Esophagus muscularis mucosa (tissue), 4 donors: ENCODE measurements at regions not wholly inside any gene's neighbourhood (a gene's known extent, or its start where the extent isn't known, plus 50 kb on each side); places are given as distances from the start of the nearest gene placed in this dataset.
"Not testable (repeated sequence)": the region's sequence is repeated elsewhere in the genome, so short reads cannot be mapped to it uniquely, and the experiment has no call there.

ENCODE experiments used
- DNase-seq: peaks from one replicate; pipeline ENCODE4 v3.0.0-alpha.2; 2017; ENCODE audit errors: extremely low spot score
- H3K27ac ChIP-seq, 4 donors: fragments of 200-600 bp; sonication (generic); replicated peaks in 1 of 4; 1 replicate in 3 of 4; 2 replicates in 1 of 4; pipeline ENCODE4 v1.5.1; 2016 to 2019; ENCODE audit warnings: mild to moderate bottlenecking in 1 of 4
- H3K27me3 ChIP-seq, 4 donors: fragments of 200-600 bp; sonication (generic); one replicate each; pipeline versions ENCODE4 v1.5.1 to v1.6.0; 2016 to 2019
- H3K36me3 ChIP-seq, 4 donors: fragments of 200-600 bp; sonication (generic); one replicate each; pipeline ENCODE4 v1.5.1; 2016 to 2019
- H3K4me1 ChIP-seq, 4 donors: fragments of 200-600 bp; sonication (generic); one replicate each; pipeline ENCODE4 v1.5.1; 2016 to 2019
- H3K4me3 ChIP-seq, 4 donors: fragments of 200-600 bp; sonication (generic); 1 replicate in 2 of 4; 2 replicates in 2 of 4; pipeline ENCODE4 v1.5.1; 2016 to 2019; ENCODE audit warnings: mild to moderate bottlenecking in 4 of 4, moderate library complexity in 1 of 4
- H3K9me3 ChIP-seq, 4 donors: fragments of 200-600 bp; sonication (generic); 1 replicate in 3 of 4; 2 replicates in 1 of 4; pipeline ENCODE4 v1.5.1; 2016 to 2019
- CTCF ChIP-seq, 3 experiments: fragments of 200-600 bp in 2 of 3; fragments of 450-650 bp in 1 of 3; sonication (generic) in 2 of 3; IDR thresholded peaks; one replicate each; pipeline ENCODE4 v1.5.1; 2017 to 2019; ENCODE audit warnings: antibody characterized with exemption in 3 of 3, mild to moderate bottlenecking in 2 of 3, moderate library complexity in 1 of 3
- EP300 ChIP-seq: sonication (generic); formaldehyde crosslinking; IDR thresholded peaks from one replicate; pipeline ENCODE4 v1.6.1; 2017; ENCODE audit warnings: antibody characterized with exemption
- POLR2A ChIP-seq: fragments of 450-650 bp; IDR thresholded peaks from one replicate; pipeline ENCODE4 v1.6.1; 2017; ENCODE audit warnings: antibody characterized with exemption, moderate library complexity, mild to moderate bottlenecking, low read depth
- POLR2AphosphoS5 ChIP-seq, 2 donors: sonication (generic); formaldehyde crosslinking; IDR thresholded peaks; one replicate each; pipeline ENCODE4 v1.6.1; 2017; ENCODE audit warnings: antibody characterized with exemption in 2 of 2
- WGBS: methylation state at CpG from one replicate; pipeline ENCODE4 v1.1.5; 2018; 5-methylcytosine and 5-hydroxymethylcytosine counted together
- intact Hi-C: fragments of 100-400 bp; cut with DNase I; formaldehyde crosslinking; loops from one replicate; pipeline ENCODE4 v1.15.1; 2023

- no peak for DNase-seq
- Histone ChIP-seq H3K4me3 (no peak overlapping the region), H3K9me3 (no peaks in the 10 kb centered on the region), H3K36me3 (no peaks in the 10 kb centered on the region), H3K27ac (no peak overlapping the region), H3K27me3 (no peaks in the 10 kb centered on the region), H3K4me1 (no peaks in the 10 kb centered on the region)
- intact Hi-C loops, result no loop called here
- TF ChIP-seq EP300, result no peak
- no peak for TF ChIP-seq POLR2AphosphoS5 (IDR thresholded peaks at IDR 0.05)
- no peak for TF ChIP-seq CTCF (IDR thresholded peaks at IDR 0.05)
- no peak for TF ChIP-seq POLR2A
These were observed 241.6 kb upstream of the HS3ST1 start for GRCh38 chr4:11670304-11670703.

- no peak overlapping the region for H3K27ac ChIP-seq
- no peak for DNase-seq
- no peaks in the 10 kb centered on the region for H3K4me1 ChIP-seq
- H3K4me3 ChIP-seq, result no peak overlapping the region
- H3K9me3 ChIP-seq, result no peaks in the 10 kb centered on the region
- no peak for TF ChIP-seq POLR2A
- no peak for TF ChIP-seq CTCF (IDR thresholded peaks at IDR 0.05)
- no peak for TF ChIP-seq POLR2AphosphoS5 (IDR thresholded peaks at IDR 0.05)
- TF ChIP-seq EP300, result no peak
- no peaks in the 10 kb centered on the region for H3K36me3 ChIP-seq
- WGBS, result 82% methylated on average over 2 of the region's 2 CpGs
- intact Hi-C loops, result no loop called here
- no peaks in the 10 kb centered on the region for H3K27me3 ChIP-seq
These were observed 240.5 kb upstream of the HS3ST1 start for GRCh38 chr4:11669156-11669555.

GRCh38 chr4:11663114-11663513, 234.4 kb upstream of the HS3ST1 start:
- DNase-seq, result no peak
- 82% methylated on average over 4 of the region's 4 CpGs for WGBS
- intact Hi-C loops, result no loop called here
- Histone ChIP-seq H3K27ac (no peak overlapping the region), H3K27me3 (no peaks in the 10 kb centered on the region), H3K9me3 (no peaks in the 10 kb centered on the region), H3K36me3 (no peaks in the 10 kb centered on the region), H3K4me1 (no peaks in the 10 kb centered on the region), H3K4me3 (no peak overlapping the region)
- TF ChIP-seq POLR2A (no peak), CTCF (IDR thresholded peaks at IDR 0.05) (no peak), POLR2AphosphoS5 (IDR thresholded peaks at IDR 0.05) (no peak), EP300 (no peak)

GRCh38 chr4:11650801-11651596, 222.3 kb upstream of the HS3ST1 start:
- no peak overlapping the region for H3K27ac ChIP-seq
- intact Hi-C loops, result no loop called here
- DNase-seq, result no peak
- peak overlapping the region in 2 of 4 donors; percentile 14 to 17 for H3K4me3 ChIP-seq
- no peaks in the 10 kb centered on the region for H3K9me3 ChIP-seq
- no peaks in the 10 kb centered on the region for H3K27me3 ChIP-seq
- TF ChIP-seq CTCF (IDR thresholded peaks at IDR 0.05), result no peak
- no peak for TF ChIP-seq POLR2AphosphoS5 (IDR thresholded peaks at IDR 0.05)
- no peak for TF ChIP-seq EP300
- TF ChIP-seq POLR2A, result no peak
- H3K36me3 ChIP-seq, result no peaks in the 10 kb centered on the region
- 79% methylated on average over 19 of the region's 19 CpGs for WGBS
- no peaks in the 10 kb centered on the region for H3K4me1 ChIP-seq

GRCh38 chr4:11647433-11647832, 218.7 kb upstream of the HS3ST1 start:
- no peaks in the 10 kb centered on the region for H3K36me3 ChIP-seq
- no peak for DNase-seq
- TF ChIP-seq POLR2AphosphoS5 (IDR thresholded peaks at IDR 0.05) (no peak), CTCF (IDR thresholded peaks at IDR 0.05) (no peak), EP300 (no peak), POLR2A (no peak)
- no peaks in the 10 kb centered on the region for H3K27me3 ChIP-seq
- intact Hi-C loops, result no loop called here
- H3K4me1 ChIP-seq, result no peaks in the 10 kb centered on the region
- H3K27ac ChIP-seq, result no peak overlapping the region
- H3K9me3 ChIP-seq, result peaks cover 0 to 3% (median 0%) of the 10 kb centered on the region in 4 donors
- no peak overlapping the region for H3K4me3 ChIP-seq

GRCh38 chr4:11643081-11643480, 214.4 kb upstream of the HS3ST1 start:
- 81% methylated on average over 2 of the region's 2 CpGs for WGBS
- H3K4me3 ChIP-seq, intact Hi-C loops, H3K4me1 ChIP-seq, DNase-seq, H3K36me3 ChIP-seq, H3K27me3 ChIP-seq, H3K27ac ChIP-seq: not testable (repeated sequence)
- H3K9me3 ChIP-seq, result peaks cover 0 to 13% (median 5%) of the 10 kb centered on the region in 4 donors
